Heart right ventricle (tissue), 16 donors: ENCODE measurements at regions not wholly inside any gene's neighbourhood (a gene's known extent, or its start where the extent isn't known, plus 50 kb on each side); places are given as distances from the start of the nearest gene placed in this dataset.

Source experiments
- ATAC-seq, 8 donors: fragments of 200-7000 bp; cut with Tn5 transposase; one replicate each; pipeline ENCODE4 v1.9.1; 2020; ENCODE audit warnings: mild to moderate bottlenecking in 8 of 8, moderate library complexity in 8 of 8, moderate number of reproducible peaks in 1 of 8
- DNase-seq, 2 donors: peaks; one replicate each; pipeline ENCODE4 v3.0.0-alpha.2; 2020
- H3K27ac ChIP-seq, 10 donors: fragments of 200-600 bp; sonication (generic) in 2 of 10; one replicate each; pipeline versions ENCODE4 v1.5.0 to v1.8.0; 2020 to 2022; ENCODE audit warnings: mild to moderate bottlenecking in 3 of 10
- H3K27me3 ChIP-seq, 7 donors: fragments of 200-600 bp; one replicate each; pipeline ENCODE4 v1.8.0; 2021 to 2022; ENCODE audit warnings: mild to moderate bottlenecking in 2 of 7
- H3K36me3 ChIP-seq, 9 donors: fragments of 200-600 bp; sonication (generic) in 1 of 9; one replicate each; pipeline versions ENCODE4 v1.5.0 to v1.8.0; 2020 to 2022; ENCODE audit warnings: mild to moderate bottlenecking in 2 of 9
- H3K4me1 ChIP-seq, 9 donors: fragments of 200-600 bp; sonication (generic) in 1 of 9; one replicate each; pipeline versions ENCODE4 v1.5.0 to v1.8.0; 2020 to 2022; ENCODE audit warnings: mild to moderate bottlenecking in 4 of 9
- H3K4me3 ChIP-seq, 10 donors: fragments of 200-600 bp; sonication (generic) in 2 of 10; one replicate each; pipeline versions ENCODE4 v1.5.0 to v1.8.0; 2020 to 2022; ENCODE audit warnings: mild to moderate bottlenecking in 7 of 10, moderate library complexity in 2 of 10
- H3K9me3 ChIP-seq, 11 donors: fragments of 200-600 bp in 10 of 11; sonication (generic) in 2 of 11; one replicate each; pipeline versions ENCODE4 v1.5.0 to v1.8.0; 2013 to 2022; ENCODE audit warnings: mild to moderate bottlenecking in 2 of 11, control low read depth in 1 of 11, moderate library complexity in 1 of 11
- CTCF ChIP-seq, 9 donors: fragments of 200-600 bp; sonication (generic) in 2 of 9; IDR thresholded peaks; one replicate each; pipeline versions ENCODE4 v1.5.0 to v1.8.0; 2021 to 2022; ENCODE audit warnings: antibody characterized with exemption in 9 of 9, mild to moderate bottlenecking in 5 of 9, moderate library complexity in 1 of 9
- WGBS, 2 donors: extraction: QIAGEN DNeasy Blood & Tissue Kit; methylation state at CpG; one replicate each; pipeline ENCODE4 v1.1.7; 2013; ENCODE audit warnings: inconsistent platforms in 1 of 2; 5-methylcytosine and 5-hydroxymethylcytosine counted together
- intact Hi-C, 10 donors: fragments of 100-400 bp; cut with DNase I; formaldehyde crosslinking; loops; one replicate each; pipeline versions ENCODE4 v1.11.1 to v1.14.2; 2022
- donor health status: Arrhythmogenic right ventricular cardiomyopathy.
- donor health status: ischemic (EF 13 %, LVEDD 7.1; RV severe dilation, severe dysfunction).
- donor health status: healthy with polysubstance abuse.
- donor health status: DM: no; HTN: yes; CAD: no.
- donor health status: DM: no; HTN: no; CAD: no.
- donor health status: ischemic (EF 25% LVEDD 6.9; RV normal size, moderate dysfunction).
- donor health status: ischemic (EF 25% LVEDD 5.7; RV mildly dilated, moderate dysfunction).
- donor health status: healthy.
- donor health status: DM: yes; HTN: yes; CAD: no.
- donor health status: Ischemic cardiomyopathy.
- donor health status: ischemic (EF 35%, LVEDD 5.7; RV mildly dilated, moderate dysfunction).
- donor health status: nonischemic (EF 11% LVEDD 7.7; RV severe dilation, severe dysfunction).
- donor health status: DM: yes; HTN: yes; CAD: no.
- donor health status: PGD.
- donor health status: ischemic (EF 29% LVEDD 5.4; RV normal size, mild dysfunction).
- donor health status: nonischemic (EF 23%, LVEDD 6.1; RV moderate dilation, normal function).

- ATAC-seq = peak in 5 of 8 donors; percentile 41 to 93 (median 77)
- no peaks in the 10 kb centered on the region for H3K27me3 ChIP-seq
- intact Hi-C loops = loop anchor here in 1 of 10 donors (5.0 to 10.0 kb wide), 3 partner anchors 57 to 897 kb away; no protein-coding TSS in a partner anchor
- H3K27ac ChIP-seq = peak overlapping the region in 8 of 10 donors; percentile 3 to 78 (median 62)
- peaks cover 0 to 36% (median 29%) of the 10 kb centered on the region in 9 donors for H3K4me1 ChIP-seq
- TF ChIP-seq CTCF (IDR thresholded peaks at IDR 0.05) = no peak
- peaks cover 0 to 8% (median 0%) of the 10 kb centered on the region in 11 donors for H3K9me3 ChIP-seq
- no peak overlapping the region for H3K4me3 ChIP-seq
- 19 to 21% methylated on average over 5 of the region's 5 CpGs for WGBS, 2 donors
- no peaks in the 10 kb centered on the region for H3K36me3 ChIP-seq
- no peak for DNase-seq
Observed at GRCh38 chr5:123755653-123756317, 243.8 kb downstream of the CSNK1G3 start.

GRCh38 chr5:123754908-123755307 is 242.9 kb downstream of the CSNK1G3 start:
- intact Hi-C loops = loop anchor here in 1 of 10 donors (5.0 to 10.0 kb wide), 3 partner anchors 57 to 897 kb away; no protein-coding TSS in a partner anchor
- no peak overlapping the region for H3K4me3 ChIP-seq
- no peak for DNase-seq
- peaks cover 0 to 36% (median 29%) of the 10 kb centered on the region in 9 donors for H3K4me1 ChIP-seq
- peaks cover 0 to 8% (median 0%) of the 10 kb centered on the region in 11 donors for H3K9me3 ChIP-seq
- peak overlapping the region in 6 of 10 donors; percentile 2 to 78 (median 68) for H3K27ac ChIP-seq
- H3K27me3 ChIP-seq = no peaks in the 10 kb centered on the region
- H3K36me3 ChIP-seq = no peaks in the 10 kb centered on the region
- 44 to 51% methylated on average over 3 of the region's 3 CpGs for WGBS, 2 donors
- ATAC-seq = peak in 5 of 8 donors; percentile 52 to 75 (median 68)
- TF ChIP-seq CTCF (IDR thresholded peaks at IDR 0.05) = no peak

GRCh38 chr5:123753937-123754891 is 242.2 kb downstream of the CSNK1G3 start:
- intact Hi-C loops = loop anchor here in 1 of 10 donors (10.0 kb wide), 1 partner anchor 121 kb away; no protein-coding TSS in a partner anchor
- Histone ChIP-seq H3K9me3 (peaks cover 0 to 8% (median 0%) of the 10 kb centered on the region in 11 donors), H3K27me3 (no peaks in the 10 kb centered on the region), H3K27ac (peak overlapping the region in 6 of 10 donors; percentile 2 to 78 (median 68)), H3K36me3 (no peaks in the 10 kb centered on the region), H3K4me1 (peaks cover 0 to 36% (median 29%) of the 10 kb centered on the region in 9 donors), H3K4me3 (no peak overlapping the region)
- no peak for ATAC-seq
- 80 to 90% methylated on average over 4 of the region's 4 CpGs for WGBS, 2 donors
- TF ChIP-seq CTCF (IDR thresholded peaks at IDR 0.05) = no peak
- no peak for DNase-seq
